GM15510 (cell line): ENCODE measurements at regions not wholly inside any gene's neighbourhood (a gene's known extent, or its start where the extent isn't known, plus 50 kb on each side); places are given as distances from the start of the nearest gene placed in this dataset.

Experiments used
- POLR2A ChIP-seq: IDR thresholded peaks from 3 replicates; pipeline ENCODE4 v1.6.1; 2011; ENCODE audit warnings: borderline replicate concordance; ENCODE audit not compliant: insufficient read length; ENCODE audit errors: extremely low read depth

GRCh38 chr2:144310484-144310883 is 209.4 kb downstream of the ZEB2 start:
- no peak for TF ChIP-seq POLR2A

GRCh38 chr2:144307711-144308110 is 212.2 kb downstream of the ZEB2 start:
- TF ChIP-seq POLR2A: no peak

- no peak for TF ChIP-seq POLR2A
Measured at GRCh38 chr2:144304202-144304601, 215.7 kb downstream of the ZEB2 start.

- no peak for TF ChIP-seq POLR2A
Measured at GRCh38 chr2:144300632-144301031, 219.3 kb downstream of the ZEB2 start.

GRCh38 chr2:144290276-144290675 is 229.6 kb downstream of the ZEB2 start:
- TF ChIP-seq POLR2A: no peak

GRCh38 chr2:144288438-144288837 is 231.5 kb downstream of the ZEB2 start:
- TF ChIP-seq POLR2A: no peak

GRCh38 chr2:144285324-144285723 is 234.6 kb downstream of the ZEB2 start:
- no peak for TF ChIP-seq POLR2A

- TF ChIP-seq POLR2A: no peak
Measured at GRCh38 chr2:144281476-144281875, 238.4 kb downstream of the ZEB2 start.

- TF ChIP-seq POLR2A: no peak
Measured at GRCh38 chr2:144280009-144280408, 239.9 kb downstream of the ZEB2 start.

- TF ChIP-seq POLR2A: no peak
Measured at GRCh38 chr2:144279165-144279564, 240.8 kb downstream of the ZEB2 start.

GRCh38 chr2:144277622-144278354 is 242.1 kb downstream of the ZEB2 start:
- no peak for TF ChIP-seq POLR2A

- TF ChIP-seq POLR2A: no peak
Measured at GRCh38 chr2:144275340-144275739, 244.6 kb downstream of the ZEB2 start.

- no peak for TF ChIP-seq POLR2A
Measured at GRCh38 chr2:144274131-144274530, 245.8 kb downstream of the ZEB2 start.

GRCh38 chr2:144270951-144271350 is 249.0 kb downstream of the ZEB2 start:
- no peak for TF ChIP-seq POLR2A

- TF ChIP-seq POLR2A: no peak
Measured at GRCh38 chr2:144268036-144268678, 251.8 kb downstream of the ZEB2 start.

- TF ChIP-seq POLR2A: no peak
Measured at GRCh38 chr2:144267239-144267638, 252.7 kb downstream of the ZEB2 start.
